ENCODE measurements at regions not wholly inside any gene's neighbourhood (a gene's known extent, or its start where the extent isn't known, plus 50 kb on each side); places are given as distances from the start of the nearest gene placed in this dataset.

- no peak for DNase-seq
Measured at GRCh38 chrX:23548164-23548563, 119.1 kb upstream of the PRDX4 start.

- DNase-seq, result no peak
Measured at GRCh38 chrX:23552303-23552702, 115.0 kb upstream of the PRDX4 start.

- DNase-seq, result peak; percentile 2
Measured at GRCh38 chrX:23554304-23554703, 113.0 kb upstream of the PRDX4 start.

DNA sequence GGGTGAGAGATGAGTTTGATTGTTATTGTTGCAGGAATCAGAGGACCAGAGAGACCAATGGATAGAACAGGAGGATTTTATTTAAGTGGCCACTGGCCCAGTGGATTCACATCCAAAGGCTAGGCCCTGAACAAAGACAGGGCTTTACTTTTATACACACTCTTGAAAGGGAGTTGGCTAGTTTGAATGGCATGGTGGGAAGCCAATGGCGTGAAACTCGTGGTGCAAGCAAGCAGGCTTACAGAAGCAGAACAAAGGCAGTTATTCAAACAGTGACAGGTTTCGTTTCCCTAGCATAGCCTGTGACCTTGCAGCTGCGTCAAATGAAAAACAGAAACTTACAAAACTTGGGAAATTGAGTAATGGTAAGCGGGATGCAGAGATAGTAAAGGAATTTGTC, 110.2 kb upstream of the PRDX4 start:
- DNase-seq, result peak; percentile 94

GRCh38 chrX:23559975-23560374, 107.3 kb upstream of the PRDX4 start:
- DNase-seq, result no peak

DNA sequence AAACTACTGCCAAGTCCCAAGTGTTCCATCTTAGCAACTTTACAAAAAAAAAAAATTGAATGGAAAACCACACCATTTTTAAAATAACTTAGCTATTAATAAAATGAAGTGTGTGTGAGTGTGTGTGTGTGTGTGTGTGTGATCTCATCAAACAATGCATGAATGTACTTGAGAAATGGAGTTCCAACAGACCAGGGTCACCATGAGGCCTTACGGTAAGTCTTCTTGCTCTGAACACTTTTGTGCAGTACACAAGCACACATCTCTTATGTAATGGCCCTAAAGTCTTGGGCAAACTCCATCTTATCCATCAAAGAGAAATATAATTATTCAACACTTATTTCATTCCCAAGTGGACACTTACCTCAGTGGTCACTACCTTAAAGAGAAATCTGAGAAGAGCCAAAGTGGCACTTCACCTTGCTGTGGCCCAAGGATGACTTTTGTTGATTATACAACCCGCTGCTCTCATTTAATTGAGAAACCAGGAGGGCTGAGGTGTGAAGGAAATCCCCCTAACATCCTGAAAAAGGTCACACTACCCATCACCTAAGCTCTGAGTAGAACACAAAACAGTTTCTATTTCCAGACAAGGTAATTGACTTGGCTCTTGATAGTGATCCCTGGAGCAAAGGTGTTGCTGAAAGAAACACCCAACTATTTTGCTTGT, 96.5 kb upstream of the PRDX4 start:
- DNase-seq, result no peak

- no peak for DNase-seq
Measured at GRCh38 chrX:23575281-23575680, 92.0 kb upstream of the PRDX4 start.

GRCh38 chrX:23578079-23578478, 89.2 kb upstream of the PRDX4 start:
- DNase-seq, result no peak

DNA sequence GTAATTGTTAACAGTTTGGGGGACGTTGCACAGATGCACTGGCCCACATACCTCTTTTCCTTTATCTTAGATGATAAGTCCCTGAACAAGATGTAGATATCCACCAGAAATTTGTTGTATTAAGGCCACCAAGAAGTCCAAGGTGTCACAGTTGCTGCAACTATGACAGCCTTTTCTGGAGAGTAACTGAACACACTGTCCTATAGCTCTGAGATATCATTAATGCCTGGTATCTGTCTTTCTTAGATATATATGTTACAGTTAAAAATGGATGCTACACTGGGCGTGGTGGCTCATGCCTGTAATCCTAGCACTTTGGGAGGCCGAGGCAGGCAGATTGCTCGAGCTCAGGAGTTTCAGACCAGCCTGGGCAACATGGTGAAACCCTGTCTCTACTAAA, 77.8 kb upstream of the PRDX4 start:
- no peak for DNase-seq

DNA sequence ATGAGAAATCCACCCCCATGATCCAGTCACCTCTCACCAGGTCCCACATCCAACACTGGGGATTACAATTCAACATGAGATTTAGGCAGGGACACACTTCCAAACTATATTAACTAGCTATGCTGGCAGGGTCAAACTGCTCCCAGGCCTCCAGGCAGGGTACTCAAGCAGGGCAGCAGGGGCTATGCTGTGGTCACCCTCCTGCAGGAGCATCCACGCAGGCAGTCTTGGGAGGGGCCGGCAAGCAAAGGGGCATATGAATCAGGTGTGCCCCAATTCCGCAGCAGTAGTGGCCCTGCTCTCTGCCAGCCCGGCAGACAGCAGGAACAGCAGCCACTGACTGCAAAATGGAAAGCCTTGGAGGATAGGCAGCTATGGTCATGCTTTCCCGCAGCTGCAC, 74.6 kb upstream of the PRDX4 start:
- no peak for DNase-seq

DNA sequence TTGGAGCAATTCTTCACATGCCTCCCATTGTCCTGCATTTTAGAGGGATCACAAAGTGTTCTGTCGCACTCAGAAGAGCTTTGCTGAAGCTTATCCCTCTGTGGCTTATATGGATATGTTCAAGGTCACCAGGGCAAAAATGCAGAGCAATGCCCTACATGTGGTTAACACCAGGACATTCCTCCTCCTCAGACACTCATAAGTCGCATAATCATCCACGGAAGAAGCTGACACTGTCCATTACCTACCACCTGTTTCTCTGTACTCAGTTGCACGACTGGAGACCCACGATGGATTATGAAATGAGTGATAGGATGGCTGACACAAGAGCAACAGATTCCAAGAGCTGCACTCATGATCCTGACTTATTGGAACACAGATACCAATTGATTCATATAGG, 68.7 kb upstream of the PRDX4 start:
- DNase-seq, result no peak

DNA sequence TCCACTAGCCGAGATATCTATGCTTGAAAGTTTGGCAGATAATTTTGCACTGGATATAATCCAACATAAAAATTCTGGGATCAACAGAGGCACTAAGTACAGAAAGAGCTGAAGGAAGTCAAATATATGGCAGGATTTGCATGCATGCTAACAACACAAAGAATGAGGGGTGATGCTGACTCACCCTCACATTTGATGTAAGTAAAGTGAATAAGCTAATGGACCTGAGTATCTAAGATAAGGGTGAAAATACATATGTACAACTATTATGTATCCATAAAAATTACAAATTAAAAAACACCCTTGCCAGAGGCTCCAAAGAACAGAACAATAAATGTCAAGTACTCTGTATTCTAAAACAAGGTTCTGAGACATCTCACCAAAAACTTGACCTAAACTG, 63.8 kb upstream of the PRDX4 start:
- no peak for DNase-seq

DNA sequence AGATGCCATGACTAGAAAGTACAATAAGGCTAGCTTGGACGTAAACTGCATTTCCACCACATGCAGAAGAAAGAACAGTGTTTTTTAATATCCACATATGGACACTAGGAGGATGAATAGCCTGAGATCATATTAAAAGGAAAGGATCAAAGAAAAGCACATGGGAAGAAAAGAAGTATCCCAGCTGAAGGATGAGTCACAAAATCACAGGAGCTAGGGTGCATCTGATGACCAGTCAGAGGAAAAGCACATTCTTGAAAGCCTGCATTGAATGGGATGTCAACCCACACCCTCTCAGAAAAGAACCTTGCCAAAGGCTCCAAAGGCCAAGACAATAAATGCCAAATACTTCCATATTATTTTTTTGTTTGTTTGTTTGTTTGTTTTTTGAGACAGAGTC, 56.8 kb upstream of the PRDX4 start:
- no peak for DNase-seq

- DNase-seq, result no peak
Measured at GRCh38 chrX:23612846-23613245, 54.4 kb upstream of the PRDX4 start.

DNA sequence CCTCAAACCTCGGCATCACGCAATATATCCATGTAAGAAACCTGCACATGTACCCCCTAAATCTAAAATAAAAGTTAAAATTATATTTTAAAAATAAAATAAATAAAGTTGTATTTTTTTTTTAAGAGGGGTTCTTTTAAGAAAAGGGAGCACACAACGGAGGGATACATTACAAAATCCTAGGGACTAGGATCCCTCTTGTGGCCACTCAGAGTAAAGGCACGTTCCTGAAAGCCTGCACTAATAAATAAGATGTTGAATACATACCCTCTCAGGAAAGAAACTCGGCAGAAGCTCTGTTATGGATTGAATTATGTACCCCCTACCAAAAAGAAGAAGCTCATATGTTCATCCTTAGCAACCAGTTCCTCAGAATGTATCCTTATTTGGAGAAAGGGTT, 50.9 kb upstream of the PRDX4 start:
- DNase-seq, result peak; percentile 4

All from MV-4-11 (cell line).